Hepatocyte (in vitro differentiated cells): ENCODE measurements at regions not wholly inside any gene's neighbourhood (a gene's known extent, or its start where the extent isn't known, plus 50 kb on each side); places are given as distances from the start of the nearest gene placed in this dataset.

ENCODE experiments used
- EZH2 ChIP-seq: fragments of 200-600 bp; sonication (generic); IDR thresholded peaks from 2 replicates; pipeline ENCODE4 v1.6.1; 2016; ENCODE audit warnings: antibody characterized with exemption, mild to moderate bottlenecking, borderline replicate concordance
- EZH2phosphoT487 ChIP-seq: fragments of 200-600 bp; sonication (generic); IDR thresholded peaks from one replicate; pipeline ENCODE4 v1.6.1; 2018; ENCODE audit warnings: antibody characterized with exemption, mild to moderate bottlenecking, low read depth, moderate library complexity; ENCODE audit not compliant: unreplicated experiment, severe bottlenecking
- TF ChIP-seq, protein P1 (sequence below): fragments of 200-600 bp; sonication (generic); IDR thresholded peaks from 2 replicates; pipeline ENCODE4 v1.5.1; 2016; ENCODE audit warnings: antibody characterized with exemption, mild to moderate bottlenecking; ENCODE audit not compliant: poor library complexity

DNA sequence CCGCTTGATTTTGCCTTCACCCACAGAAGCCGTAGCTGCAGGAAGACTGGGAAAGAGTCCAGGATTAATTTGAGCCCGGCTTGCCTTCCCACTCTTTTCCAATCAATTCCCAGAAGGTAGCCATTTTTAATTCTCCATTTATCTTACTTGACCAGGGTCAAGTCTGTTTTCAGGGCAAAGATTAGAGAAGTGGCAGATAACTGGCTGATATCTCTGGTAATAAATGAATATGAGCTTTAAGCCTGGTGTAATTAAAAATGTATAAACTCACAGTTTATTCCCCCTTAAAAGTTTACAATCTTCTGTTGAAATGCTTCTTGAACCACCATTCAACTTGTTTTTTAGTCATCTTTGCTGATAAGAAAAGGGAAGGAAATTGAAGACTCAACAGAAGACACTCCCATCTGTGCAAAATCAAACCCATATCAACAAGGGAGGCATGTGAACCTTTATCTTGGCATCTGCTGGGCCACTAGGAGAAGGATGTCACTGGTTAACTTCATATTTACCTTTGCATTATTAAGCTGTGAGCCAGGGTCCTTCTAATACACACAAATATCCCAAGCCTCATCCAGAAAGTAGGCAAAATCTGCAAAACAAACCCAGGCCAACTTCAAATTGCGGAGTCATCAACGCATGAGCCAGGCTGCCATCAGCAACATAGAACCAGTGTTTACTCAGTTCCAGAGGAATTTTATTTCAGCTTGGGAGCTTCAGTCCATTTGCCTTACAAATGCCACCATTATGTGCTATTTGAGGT is 314.6 kb upstream of the MAF start:
- TF ChIP-seq, protein P1, sequence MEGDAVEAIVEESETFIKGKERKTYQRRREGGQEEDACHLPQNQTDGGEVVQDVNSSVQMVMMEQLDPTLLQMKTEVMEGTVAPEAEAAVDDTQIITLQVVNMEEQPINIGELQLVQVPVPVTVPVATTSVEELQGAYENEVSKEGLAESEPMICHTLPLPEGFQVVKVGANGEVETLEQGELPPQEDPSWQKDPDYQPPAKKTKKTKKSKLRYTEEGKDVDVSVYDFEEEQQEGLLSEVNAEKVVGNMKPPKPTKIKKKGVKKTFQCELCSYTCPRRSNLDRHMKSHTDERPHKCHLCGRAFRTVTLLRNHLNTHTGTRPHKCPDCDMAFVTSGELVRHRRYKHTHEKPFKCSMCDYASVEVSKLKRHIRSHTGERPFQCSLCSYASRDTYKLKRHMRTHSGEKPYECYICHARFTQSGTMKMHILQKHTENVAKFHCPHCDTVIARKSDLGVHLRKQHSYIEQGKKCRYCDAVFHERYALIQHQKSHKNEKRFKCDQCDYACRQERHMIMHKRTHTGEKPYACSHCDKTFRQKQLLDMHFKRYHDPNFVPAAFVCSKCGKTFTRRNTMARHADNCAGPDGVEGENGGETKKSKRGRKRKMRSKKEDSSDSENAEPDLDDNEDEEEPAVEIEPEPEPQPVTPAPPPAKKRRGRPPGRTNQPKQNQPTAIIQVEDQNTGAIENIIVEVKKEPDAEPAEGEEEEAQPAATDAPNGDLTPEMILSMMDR, result no peak
- TF ChIP-seq EZH2phosphoT487 (no peak), EZH2 (no peak)
